Tibial artery (tissue), 4 donors: ENCODE measurements at regions not wholly inside any gene's neighbourhood (a gene's known extent, or its start where the extent isn't known, plus 50 kb on each side); places are given as distances from the start of the nearest gene placed in this dataset.

Experiments
- DNase-seq, 2 donors: peaks; one replicate each; pipeline ENCODE4 v3.0.0-alpha.2; 2019
- H3K27ac ChIP-seq, 2 donors: fragments of 200-600 bp; sonication (generic) in 1 of 2; 1 replicate in 1 of 2; 2 replicates in 1 of 2; pipeline ENCODE4 v1.5.1; 2018 to 2019; ENCODE audit warnings: mild to moderate bottlenecking in 1 of 2
- H3K27me3 ChIP-seq, 2 donors: fragments of 200-600 bp; sonication (generic) in 1 of 2; one replicate each; pipeline versions ENCODE4 v1.5.1 to v1.6.0; 2016 to 2019
- H3K36me3 ChIP-seq, 3 donors: fragments of 200-600 bp; sonication (generic) in 2 of 3; one replicate each; pipeline ENCODE4 v1.5.1; 2016 to 2019; ENCODE audit warnings: mild to moderate bottlenecking in 2 of 3
- H3K4me1 ChIP-seq, 4 donors: fragments of 200-600 bp; sonication (generic) in 2 of 4; 1 replicate in 3 of 4; 2 replicates in 1 of 4; pipeline ENCODE4 v1.5.1; 2016 to 2019
- H3K4me3 ChIP-seq, 2 donors: fragments of 200-600 bp; sonication (generic) in 1 of 2; 1 replicate in 1 of 2; 2 replicates in 1 of 2; pipeline ENCODE4 v1.5.1; 2018 to 2019; ENCODE audit warnings: mild to moderate bottlenecking in 2 of 2
- H3K9me3 ChIP-seq, 3 donors: fragments of 200-600 bp; sonication (generic) in 1 of 3; one replicate each; pipeline ENCODE4 v1.5.1; 2016 to 2019
- CTCF ChIP-seq, 2 experiments: fragments of 200-600 bp in 1 of 2; fragments of 450-650 bp in 1 of 2; IDR thresholded peaks; one replicate each; pipeline ENCODE4 v1.5.1; 2017 to 2019; ENCODE audit warnings: antibody characterized with exemption in 2 of 2, mild to moderate bottlenecking in 1 of 2, moderate library complexity in 1 of 2
- intact Hi-C: fragments of 100-400 bp; cut with DNase I; formaldehyde crosslinking; loops from one replicate; pipeline ENCODE4 v1.15.0; 2023; ENCODE audit warnings: low total_unique reads

DNA sequence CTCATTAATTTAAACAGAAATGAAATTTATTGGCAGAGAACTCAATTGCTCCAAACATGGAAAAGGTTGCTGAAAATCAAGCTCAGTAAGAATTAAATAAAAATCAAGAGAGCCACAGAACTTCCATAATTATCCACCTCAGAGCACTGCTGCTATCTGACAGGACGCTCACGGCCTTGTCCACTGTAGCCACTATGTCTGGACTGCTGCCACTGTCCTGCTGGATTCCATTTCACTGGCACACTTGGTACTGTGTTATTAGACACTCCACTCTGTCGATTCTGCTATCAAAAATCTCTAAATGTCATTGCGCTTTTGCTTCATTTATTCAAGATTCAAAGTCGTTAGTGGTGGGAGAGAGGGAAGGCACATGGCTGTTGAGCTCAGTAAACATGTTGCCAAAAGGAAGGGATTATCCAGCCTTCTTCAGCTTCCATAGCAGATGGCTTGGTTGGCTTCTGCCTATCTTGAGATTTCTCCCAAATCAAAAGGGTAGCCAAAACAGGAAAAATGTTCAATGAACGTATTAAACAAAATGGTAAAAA is 815.0 kb downstream of the CDH18 start:
- DNase-seq: no peak
- no peaks in the 10 kb centered on the region for H3K36me3 ChIP-seq
- no peaks in the 10 kb centered on the region for H3K4me1 ChIP-seq
- TF ChIP-seq CTCF (IDR thresholded peaks at IDR 0.05): no peak
- intact Hi-C loops: no loop called here
- H3K9me3 ChIP-seq: no peaks in the 10 kb centered on the region
- H3K27me3 ChIP-seq: no peaks in the 10 kb centered on the region
- no peak overlapping the region for H3K4me3 ChIP-seq
- no peak overlapping the region for H3K27ac ChIP-seq

- Histone ChIP-seq H3K9me3 (no peaks in the 10 kb centered on the region), H3K4me1 (no peaks in the 10 kb centered on the region), H3K27ac (no peak overlapping the region), H3K36me3 (no peaks in the 10 kb centered on the region), H3K4me3 (no peak overlapping the region), H3K27me3 (no peaks in the 10 kb centered on the region)
- DNase-seq: no peak
- no peak for TF ChIP-seq CTCF (IDR thresholded peaks at IDR 0.05)
- intact Hi-C loops: no loop called here
These were observed 812.0 kb downstream of the CDH18 start for GRCh38 chr5:19175776-19176570.

DNA sequence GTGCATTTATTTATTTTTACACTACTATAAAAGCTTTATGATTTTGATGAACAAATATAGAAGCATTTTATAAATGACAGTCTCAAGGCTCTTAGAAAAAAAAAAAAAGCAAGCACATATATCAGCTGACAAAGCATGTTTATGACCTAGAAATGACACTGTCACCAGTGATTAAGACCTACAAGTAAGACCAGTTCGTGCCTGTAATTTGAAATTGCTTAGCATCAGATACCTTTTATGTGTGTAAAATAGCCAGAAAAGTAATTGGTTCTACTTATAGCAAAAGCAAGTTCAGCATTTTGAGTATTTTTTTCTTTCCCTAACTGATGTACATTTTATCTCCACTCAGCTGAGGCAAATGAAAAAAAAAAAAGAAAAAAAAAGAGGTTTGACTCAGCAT is 808.4 kb downstream of the CDH18 start:
- intact Hi-C loops: no loop called here
- H3K9me3 ChIP-seq: no peaks in the 10 kb centered on the region
- H3K27me3 ChIP-seq: no peaks in the 10 kb centered on the region
- no peak for DNase-seq
- no peaks in the 10 kb centered on the region for H3K4me1 ChIP-seq
- H3K27ac ChIP-seq: no peak overlapping the region
- H3K36me3 ChIP-seq: no peaks in the 10 kb centered on the region
- no peak overlapping the region for H3K4me3 ChIP-seq
- no peak for TF ChIP-seq CTCF (IDR thresholded peaks at IDR 0.05)

GRCh38 chr5:19189176-19189575 is 798.8 kb downstream of the CDH18 start:
- TF ChIP-seq CTCF (IDR thresholded peaks at IDR 0.05): no peak
- Histone ChIP-seq H3K9me3 (no peaks in the 10 kb centered on the region), H3K4me1 (no peaks in the 10 kb centered on the region), H3K36me3 (no peaks in the 10 kb centered on the region), H3K4me3 (no peak overlapping the region), H3K27ac (no peak overlapping the region), H3K27me3 (no peaks in the 10 kb centered on the region)
- intact Hi-C loops: no loop called here
- DNase-seq: no peak

DNA sequence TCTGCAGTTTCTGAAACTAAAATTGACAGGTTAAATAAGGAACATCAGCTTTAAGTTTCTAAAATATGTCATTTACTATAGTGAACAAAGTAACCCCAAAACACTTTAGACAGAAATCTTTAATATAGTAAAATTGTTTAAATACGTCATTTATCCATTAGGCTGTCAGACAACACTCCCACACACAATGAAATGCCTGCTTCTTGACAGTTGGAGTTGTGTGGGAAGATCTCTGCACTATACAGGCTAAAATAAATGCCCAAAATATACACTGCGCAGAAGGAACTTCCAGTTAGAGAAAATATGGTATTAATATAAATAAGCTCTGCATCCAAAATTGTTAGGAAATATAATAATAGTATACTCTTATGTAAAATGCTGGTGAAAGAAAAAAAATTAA is 794.4 kb downstream of the CDH18 start:
- no peaks in the 10 kb centered on the region for H3K36me3 ChIP-seq
- H3K27me3 ChIP-seq: no peaks in the 10 kb centered on the region
- DNase-seq: no peak
- no peaks in the 10 kb centered on the region for H3K4me1 ChIP-seq
- no peak overlapping the region for H3K4me3 ChIP-seq
- no peak for TF ChIP-seq CTCF (IDR thresholded peaks at IDR 0.05)
- no peaks in the 10 kb centered on the region for H3K9me3 ChIP-seq
- H3K27ac ChIP-seq: no peak overlapping the region
- intact Hi-C loops: no loop called here
